Bronchial epithelial cell (primary cell): ENCODE measurements at regions not wholly inside any gene's neighbourhood (a gene's known extent, or its start where the extent isn't known, plus 50 kb on each side); places are given as distances from the start of the nearest gene placed in this dataset.

Experiments
- DNase-seq: peaks from one replicate; pipeline ENCODE4 v3.0.0-alpha.2; 2010; ENCODE audit warnings: low read depth
- FAIRE-seq: peaks from 2 replicates; lab custom pipeline; 2011; peaks lifted over from hg19 to GRCh38; lab: Jason Lieb, UNC
- H3K27me3 ChIP-seq: 2 replicates; pipeline ENCODE4 v1.5.1; 2011; ENCODE audit warnings: low read length; ENCODE audit not compliant: control insufficient read depth, insufficient read depth
- H3K36me3 ChIP-seq: 2 replicates; pipeline ENCODE4 v1.5.1; 2011; ENCODE audit warnings: low read length; ENCODE audit not compliant: control insufficient read depth, insufficient read depth
- H3K4me3 ChIP-seq: 2 replicates; pipeline ENCODE4 v1.5.1; 2011; ENCODE audit warnings: mild to moderate bottlenecking, low read depth, low read length, control low read depth
- CTCF ChIP-seq: IDR thresholded peaks from 2 replicates; pipeline ENCODE4 v1.5.1; 2011; ENCODE audit warnings: mild to moderate bottlenecking, moderate library complexity, low read length, control low read depth, inconsistent platforms; ENCODE audit not compliant: insufficient read depth, severe bottlenecking

DNA sequence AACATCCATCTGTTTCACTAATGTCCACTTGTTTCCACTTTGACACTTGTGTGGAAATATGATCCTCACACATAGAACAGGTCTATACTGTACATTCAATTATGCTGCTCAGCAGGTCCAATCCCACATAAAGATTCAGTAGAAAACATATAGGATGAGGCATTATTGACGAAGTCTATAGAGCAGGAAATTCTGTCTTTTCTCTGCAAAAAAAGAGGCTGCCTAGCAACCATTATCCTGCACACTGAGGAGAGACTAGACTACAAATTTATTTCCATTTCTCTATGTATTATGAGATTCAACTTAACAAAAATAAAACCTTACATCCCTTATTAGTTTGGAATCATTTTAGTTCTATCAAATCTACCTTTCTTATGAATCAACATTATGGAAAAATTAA lies 204.6 kb upstream of the POM121L12 start:
- no peak for DNase-seq
- Histone ChIP-seq H3K27me3 (no peaks in the 10 kb centered on the region), H3K4me3 (no peak overlapping the region), H3K36me3 (no peaks in the 10 kb centered on the region)
- FAIRE-seq, result no peak
- TF ChIP-seq CTCF, result no peak

DNA sequence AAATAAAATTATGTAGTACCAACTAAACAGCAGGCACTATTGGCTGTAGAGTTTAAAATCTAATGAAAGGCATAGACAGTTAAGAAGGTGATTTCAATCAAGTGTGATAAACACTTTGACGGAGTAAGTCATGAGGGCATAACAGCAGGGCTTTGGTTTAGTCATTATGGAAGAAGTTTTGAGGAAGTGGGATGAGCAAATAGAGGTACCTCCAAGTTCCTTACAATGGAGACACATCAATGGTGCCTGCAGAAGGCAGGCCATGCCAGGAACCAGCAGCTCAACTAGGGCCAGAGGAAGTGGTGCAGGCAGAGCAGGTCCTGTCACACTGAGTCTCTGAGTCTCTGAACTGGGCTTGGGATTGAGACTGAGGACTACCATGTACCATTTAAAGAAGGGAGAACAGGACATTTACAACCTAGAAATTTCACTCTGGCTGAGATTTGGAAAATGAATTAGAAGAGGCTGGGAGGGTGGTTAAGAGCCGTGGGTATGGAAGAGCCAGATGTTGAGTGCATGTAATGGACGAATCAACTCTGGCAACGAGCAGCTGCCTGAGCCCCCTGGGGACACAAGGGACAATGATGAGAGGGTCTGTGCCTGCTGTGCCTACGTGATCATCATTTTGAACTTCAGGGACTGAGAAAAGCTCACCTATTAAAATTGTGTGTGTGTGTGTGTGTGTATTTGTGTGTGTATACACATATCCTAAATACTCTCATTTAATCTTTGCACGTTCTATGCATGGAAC lies 208.7 kb upstream of the POM121L12 start:
- TF ChIP-seq CTCF, result no peak
- FAIRE-seq, result no peak

GRCh38 chr7:52825611-52826010 lies 209.8 kb upstream of the POM121L12 start:
- Histone ChIP-seq H3K36me3 (no peaks in the 10 kb centered on the region), H3K27me3 (no peaks in the 10 kb centered on the region), H3K4me3 (no peak overlapping the region)
- TF ChIP-seq CTCF, result no peak
- no peak for DNase-seq
- FAIRE-seq, result no peak

More for the DNA sequence above, 208.7 kb upstream of the POM121L12 start:
- H3K27me3 ChIP-seq, result no peaks in the 10 kb centered on the region
- no peaks in the 10 kb centered on the region for H3K36me3 ChIP-seq
- H3K4me3 ChIP-seq, result no peak overlapping the region
- DNase-seq, result no peak

DNA sequence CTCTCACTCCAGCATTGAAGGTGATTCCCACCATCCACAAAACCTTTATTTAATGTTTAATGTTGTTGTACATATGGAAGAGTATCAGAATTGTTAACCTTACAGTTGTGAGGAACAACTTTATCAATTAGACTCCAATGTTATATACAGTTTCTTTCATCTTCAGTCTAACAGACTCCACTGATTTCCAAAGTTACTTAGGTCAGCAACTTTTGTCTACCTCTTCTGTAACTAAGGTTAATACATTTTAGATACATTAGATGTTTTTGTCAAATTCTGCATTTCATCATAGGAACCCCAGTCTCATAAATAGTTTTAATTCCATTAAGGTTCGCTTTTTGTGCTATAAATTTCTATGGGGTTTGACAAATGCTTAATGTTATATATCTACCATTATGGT lies 223.9 kb upstream of the POM121L12 start:
- no peaks in the 10 kb centered on the region for H3K36me3 ChIP-seq

GRCh38 chr7:52799817-52800216 lies 235.6 kb upstream of the POM121L12 start:
- Histone ChIP-seq H3K27me3 (no peaks in the 10 kb centered on the region), H3K4me3 (no peak overlapping the region), H3K36me3 (no peaks in the 10 kb centered on the region)
- FAIRE-seq, result no peak
- no peak for TF ChIP-seq CTCF
- DNase-seq, result no peak

More for the DNA sequence above, 223.9 kb upstream of the POM121L12 start:
- H3K27me3 ChIP-seq, result no peaks in the 10 kb centered on the region
- no peak for FAIRE-seq
- no peak overlapping the region for H3K4me3 ChIP-seq
- no peak for TF ChIP-seq CTCF
- DNase-seq, result no peak

GRCh38 chr7:52797801-52798200 lies 237.6 kb upstream of the POM121L12 start:
- no peak overlapping the region for H3K4me3 ChIP-seq
- H3K36me3 ChIP-seq, result no peaks in the 10 kb centered on the region
- H3K27me3 ChIP-seq, result no peaks in the 10 kb centered on the region
- FAIRE-seq, result no peak
- TF ChIP-seq CTCF, result no peak
- DNase-seq, result no peak
